H9 (cell line): ENCODE measurements at regions not wholly inside any gene's neighbourhood (a gene's known extent, or its start where the extent isn't known, plus 50 kb on each side); places are given as distances from the start of the nearest gene placed in this dataset.

Source experiments
- DNase-seq: peaks from one replicate; pipeline ENCODE4 v3.0.0-alpha.2; 2017
- H2AFZ ChIP-seq: one replicate; pipeline ENCODE4 v1.6.1; 2013; ENCODE audit warnings: mild to moderate bottlenecking, low read length, control low read depth, moderate library complexity
- H2AK5ac ChIP-seq: 2 replicates; pipeline ENCODE4 v1.6.1; 2013; ENCODE audit warnings: low read length, control low read depth, mixed read lengths; ENCODE audit not compliant: insufficient read length
- H2BK120ac ChIP-seq: one replicate; pipeline ENCODE4 v1.6.1; 2013; ENCODE audit warnings: low read depth, mild to moderate bottlenecking, low read length, control low read depth, inconsistent platforms; ENCODE audit not compliant: poor library complexity, severe bottlenecking
- H2BK12ac ChIP-seq: 2 replicates; pipeline ENCODE4 v1.6.1; 2013; ENCODE audit warnings: low read length, control low read depth, mixed read lengths, low read depth; ENCODE audit not compliant: insufficient read length
- H2BK15ac ChIP-seq: 2 replicates; pipeline ENCODE4 v1.6.1; 2013; ENCODE audit warnings: low read depth, low read length, control low read depth
- H2BK20ac ChIP-seq: one replicate; pipeline ENCODE4 v1.6.1; 2013; ENCODE audit warnings: low read depth, mild to moderate bottlenecking, low read length, control low read depth, inconsistent platforms; ENCODE audit not compliant: poor library complexity, severe bottlenecking
- H2BK5ac ChIP-seq: 2 replicates; pipeline ENCODE4 v1.6.1; 2013; ENCODE audit warnings: low read length, control low read depth, mixed read lengths; ENCODE audit not compliant: insufficient read length
- H3K14ac ChIP-seq: 2 replicates; pipeline ENCODE4 v1.6.1; 2013; ENCODE audit warnings: low read length, control low read depth; ENCODE audit not compliant: insufficient read depth
- H3K18ac ChIP-seq: 2 replicates; pipeline ENCODE4 v1.6.1; 2013; ENCODE audit warnings: low read depth, mild to moderate bottlenecking, mixed read lengths, low read length, control low read depth; ENCODE audit not compliant: insufficient read length
- H3K23ac ChIP-seq: 2 replicates; pipeline ENCODE4 v1.6.1; 2013; ENCODE audit warnings: low read length, control low read depth, mixed read lengths, low read depth; ENCODE audit not compliant: insufficient read length
- H3K23me2 ChIP-seq: 2 replicates; pipeline ENCODE4 v1.6.1; 2013; ENCODE audit warnings: low read depth, mild to moderate bottlenecking, mixed read lengths, low read length, control low read depth; ENCODE audit not compliant: insufficient read length, poor library complexity, severe bottlenecking
- H3K27ac ChIP-seq: 2 replicates; pipeline ENCODE4 v1.5.1; 2013; ENCODE audit warnings: low read length, control low read depth, mixed read lengths, low read depth; ENCODE audit not compliant: insufficient read length
- H3K27me3 ChIP-seq: 2 replicates; pipeline ENCODE4 v1.6.1; 2013; ENCODE audit warnings: low read length, control low read depth, inconsistent platforms; ENCODE audit not compliant: insufficient read depth
- H3K4ac ChIP-seq: 2 replicates; pipeline ENCODE4 v1.6.1; 2013; ENCODE audit warnings: low read depth, mild to moderate bottlenecking, control low read depth, inconsistent platforms, low read length, moderate library complexity
- H3K4me1 ChIP-seq: 2 replicates; pipeline ENCODE4 v1.6.1; 2013; ENCODE audit warnings: low read length, control low read depth, inconsistent platforms; ENCODE audit not compliant: insufficient read depth
- H3K4me2 ChIP-seq: 2 replicates; pipeline ENCODE4 v1.6.1; 2013; ENCODE audit warnings: low read length, control low read depth, mixed read lengths; ENCODE audit not compliant: insufficient read length, insufficient read depth
- H3K56ac ChIP-seq: 2 replicates; pipeline ENCODE4 v1.6.1; 2013; ENCODE audit warnings: low read depth, mild to moderate bottlenecking, mixed read lengths, low read length, control low read depth; ENCODE audit not compliant: insufficient read length
- H3K79me1 ChIP-seq: 2 replicates; pipeline ENCODE4 v1.6.1; 2013; ENCODE audit warnings: low read depth, mild to moderate bottlenecking, moderate library complexity, low read length, control low read depth, inconsistent platforms; ENCODE audit not compliant: insufficient read depth, poor library complexity, severe bottlenecking
- H3K79me2 ChIP-seq: 2 replicates; pipeline ENCODE4 v1.6.1; 2013; ENCODE audit warnings: low read length, control low read depth, inconsistent platforms; ENCODE audit not compliant: insufficient read depth
- H3K9ac ChIP-seq: 2 replicates; pipeline ENCODE4 v1.6.1; 2013; ENCODE audit warnings: low read length, control low read depth, mixed read lengths; ENCODE audit not compliant: insufficient read length; ENCODE audit errors: extremely low read depth
- H3K9me3 ChIP-seq: one replicate; pipeline ENCODE4 v1.6.1; 2013; ENCODE audit warnings: low read depth, low read length, inconsistent platforms; ENCODE audit not compliant: control insufficient read depth
- H3T11ph ChIP-seq: one replicate; pipeline ENCODE4 v1.6.1; 2013; ENCODE audit warnings: mild to moderate bottlenecking, low read length, control low read depth, inconsistent platforms
- H4K20me1 ChIP-seq: one replicate; pipeline ENCODE4 v1.6.1; 2013; ENCODE audit not compliant: control insufficient read depth, insufficient read length, insufficient read depth
- H4K5ac ChIP-seq: 2 replicates; pipeline ENCODE4 v1.6.1; 2013; ENCODE audit warnings: low read depth, mild to moderate bottlenecking, mixed read lengths, low read length, control low read depth; ENCODE audit not compliant: insufficient read length
- H4K8ac ChIP-seq: replicated peaks from 2 replicates; pipeline ENCODE4 v1.6.1; 2013; ENCODE audit warnings: low read length, control low read depth, mixed read lengths, low read depth; ENCODE audit not compliant: insufficient read length
- H4K91ac ChIP-seq: 2 replicates; pipeline ENCODE4 v1.6.1; 2013; ENCODE audit warnings: low read depth, mild to moderate bottlenecking, moderate library complexity, mixed read lengths, low read length, control low read depth; ENCODE audit not compliant: insufficient read length
- H3K27ac Mint-ChIP-seq, 3 experiments: 2 replicates in 2 of 3; 3 replicates in 1 of 3; pipeline ENCODE4 v1.8.0; 2020 to 2021; ENCODE audit warnings: mixed read lengths in 3 of 3, mild to moderate bottlenecking in 1 of 3, moderate library complexity in 1 of 3
- H3K27me3 Mint-ChIP-seq: 2 replicates; pipeline ENCODE4 v1.8.0; 2021; ENCODE audit warnings: low read depth, mild to moderate bottlenecking, moderate library complexity, mixed read lengths
- H3K36me3 Mint-ChIP-seq, 3 experiments: 2 replicates in 2 of 3; 3 replicates in 1 of 3; pipeline ENCODE4 v1.8.0; 2020 to 2021; ENCODE audit warnings: low read depth in 3 of 3, mixed read lengths in 3 of 3; ENCODE audit not compliant: insufficient read depth in 1 of 3
- H3K4me1 Mint-ChIP-seq, 2 experiments: 2 replicates each; pipeline ENCODE4 v1.8.0; 2020; ENCODE audit warnings: mixed read lengths in 2 of 2
- H3K4me3 Mint-ChIP-seq, 2 experiments: 2 replicates in 1 of 2; 3 replicates in 1 of 2; pipeline ENCODE4 v1.8.0; 2020 to 2021; ENCODE audit warnings: mild to moderate bottlenecking in 2 of 2, mixed read lengths in 2 of 2, moderate library complexity in 1 of 2
- H3K9me3 Mint-ChIP-seq, 2 experiments: 2 replicates in 1 of 2; 3 replicates in 1 of 2; pipeline ENCODE4 v1.8.0; 2020; ENCODE audit warnings: mild to moderate bottlenecking in 2 of 2, mixed read lengths in 2 of 2, moderate library complexity in 1 of 2
- CTCF ChIP-seq: fragments of 200-600 bp; sonication (generic); conservative IDR thresholded peaks from 3 replicates; pipeline ENCODE4 v1.8.0; 2021; ENCODE audit warnings: antibody characterized with exemption, mild to moderate bottlenecking
- WGBS: extraction: QIAGEN DNeasy Blood & Tissue Kit; methylation state at CpG from one replicate; pipeline ENCODE4 v1.1.7; 2013; ENCODE audit warnings: missing lambda C conversion rate, low lambda C conversion rate, mixed read lengths; ENCODE audit not compliant: insufficient read length; ENCODE audit errors: extremely low coverage; 5-methylcytosine and 5-hydroxymethylcytosine counted together

- Histone ChIP-seq H3K23me2 (no peaks in the 10 kb centered on the region), H3K23ac (no peak overlapping the region), H4K91ac (no peak overlapping the region), H3K18ac (no peak overlapping the region), H3K79me2 (no peaks in the 10 kb centered on the region), H3K4me2 (no peak overlapping the region), H2BK20ac (no peak overlapping the region), H3K9me3 (no peaks in the 10 kb centered on the region), H2AFZ (no peak overlapping the region), H2BK120ac (no peak overlapping the region), H3K27me3 (no peaks in the 10 kb centered on the region), H2BK5ac (no peak overlapping the region), H3K4me1 (no peaks in the 10 kb centered on the region), H2AK5ac (no peak overlapping the region), H4K20me1 (no peaks in the 10 kb centered on the region), H3K4ac (no peak overlapping the region), H3K56ac (no peak overlapping the region), H3K27ac (no peak overlapping the region), H4K8ac (no peak overlapping the region), H4K5ac (no peak overlapping the region), H3K9ac (no peak overlapping the region), H3T11ph (no peak overlapping the region), H2BK12ac (no peak overlapping the region), H2BK15ac (no peak overlapping the region), H3K14ac (no peak overlapping the region), H3K79me1 (no peaks in the 10 kb centered on the region)
- Mint-ChIP-seq H3K36me3 (peaks cover 2 to 21% (median 2%) of the 10 kb centered on the region in 3 experiments; a peak in 5 of 7 replicates), H3K27me3 (no peaks in the 10 kb centered on the region), H3K27ac (no peak overlapping the region), H3K4me1 (no peaks in the 10 kb centered on the region), H3K9me3 (peaks cover 28 to 32% of the 10 kb centered on the region in 2 experiments), H3K4me3 (no peak overlapping the region)
- TF ChIP-seq CTCF = no peak
- WGBS = no CpG with 5 or more reads among the region's 2 CpGs
- no peak for DNase-seq
Observed at GRCh38 chr2:81835321-81836000, 1530.9 kb upstream of the LRRTM1 start.
